ENCODE measurements at regions not wholly inside any gene's neighbourhood (a gene's known extent, or its start where the extent isn't known, plus 50 kb on each side); places are given as distances from the start of the nearest gene placed in this dataset.

GRCh38 chr1:232451506-232451905 lies 178.4 kb downstream of the SIPA1L2 start:
- TF ChIP-seq CTCF (IDR thresholded peaks at IDR 0.05): no peak
- TF ChIP-seq ZFX (IDR thresholded peaks at IDR 0.05; ENCODE audit: borderline replicate concordance): no peak

All from 22Rv1 (cell line).